H1 (cell line): ENCODE measurements at regions not wholly inside any gene's neighbourhood (a gene's known extent, or its start where the extent isn't known, plus 50 kb on each side); places are given as distances from the start of the nearest gene placed in this dataset.

Experiments
- CTCF ChIA-PET: fragments of 300-600 bp; sonication (Branson Sonifier 250); formaldehyde crosslinking; loops from one replicate; lab custom pipeline; 2021; ENCODE audit not compliant: partially characterized antibody; lab: Charles Lee
- POLR2A ChIA-PET: fragments of 300-600 bp; sonication (Branson Sonifier 250); formaldehyde crosslinking; loops from one replicate; lab custom pipeline; 2021; ENCODE audit warnings: inconsistent platforms; ENCODE audit not compliant: partially characterized antibody; lab: Charles Lee
- DNase-seq, 2 experiments: peaks; one replicate each; pipeline versions ENCODE4 v3.0.0 to v3.0.0-alpha.2; 2010 to 2022; ENCODE audit warnings: low spot score in 2 of 2, low read depth in 1 of 2, mixed read lengths in 1 of 2
- FAIRE-seq: peaks from 2 replicates; lab custom pipeline; 2011; peaks lifted over from hg19 to GRCh38; lab: Jason Lieb, UNC
- H2AFZ ChIP-seq: 2 replicates; pipeline ENCODE4 v1.8.1; 2012; ENCODE audit warnings: low read length, inconsistent platforms
- H2AK5ac ChIP-seq: 2 replicates; pipeline ENCODE4 v1.6.1; 2013; ENCODE audit warnings: low read depth, low read length
- H2BK120ac ChIP-seq: replicated peaks from 2 replicates; pipeline ENCODE3; 2013; ENCODE audit warnings: low read depth, low read length, inconsistent platforms
- H2BK12ac ChIP-seq: 2 replicates; pipeline ENCODE4 v1.6.1; 2013; ENCODE audit warnings: low read depth, low read length
- H2BK15ac ChIP-seq: 2 replicates; pipeline ENCODE4 v1.6.1; 2013; ENCODE audit warnings: low read length
- H2BK20ac ChIP-seq: 2 replicates; pipeline ENCODE4 v1.6.1; 2013; ENCODE audit warnings: low read length
- H2BK5ac ChIP-seq: 2 replicates; pipeline ENCODE4 v1.6.1; 2013; ENCODE audit warnings: low read depth, low read length
- H3K14ac ChIP-seq: 2 replicates; pipeline ENCODE4 v1.6.1; 2013; ENCODE audit warnings: inconsistent platforms; ENCODE audit not compliant: insufficient read length
- H3K18ac ChIP-seq: 2 replicates; pipeline ENCODE4 v1.6.1; 2013; ENCODE audit warnings: low read length; ENCODE audit errors: extremely low read depth
- H3K23ac ChIP-seq: 2 replicates; pipeline ENCODE4 v1.6.1; 2013; ENCODE audit warnings: inconsistent platforms; ENCODE audit not compliant: insufficient read length
- H3K23me2 ChIP-seq: 2 replicates; pipeline ENCODE4 v1.6.1; 2013; ENCODE audit warnings: low read depth, low read length
- H3K27ac ChIP-seq: 2 replicates; pipeline ENCODE4 v1.6.1; 2011; ENCODE audit warnings: low read depth, low read length, inconsistent platforms
- H3K27me3 ChIP-seq, 4 experiments: replicated peaks in 1 of 4; 1 replicate in 1 of 4; 2 replicates in 3 of 4; pipeline versions ENCODE4 v1.6.1 to v1.8.1; 2011 to 2013; ENCODE audit warnings: low read length in 3 of 4, mild to moderate bottlenecking in 3 of 4, inconsistent platforms in 2 of 4, mixed read lengths in 2 of 4, moderate library complexity in 1 of 4; ENCODE audit not compliant: control insufficient read depth in 3 of 4, insufficient read depth in 3 of 4; ENCODE audit errors: extremely low read depth in 1 of 4
- H3K36me3 ChIP-seq, 4 experiments: 2 replicates each; pipeline versions ENCODE4 v1.6.1 to v1.8.1; 2011 to 2013; ENCODE audit warnings: mild to moderate bottlenecking in 4 of 4, low read length in 3 of 4, moderate library complexity in 2 of 4, control low read depth in 1 of 4, inconsistent platforms in 1 of 4; ENCODE audit not compliant: insufficient read depth in 4 of 4, control insufficient read depth in 2 of 4
- H3K4ac ChIP-seq: replicated peaks from 2 replicates; pipeline ENCODE3; 2013; ENCODE audit warnings: low read length, low read depth, mixed read lengths, inconsistent platforms; ENCODE audit not compliant: insufficient read length
- H3K4me1 ChIP-seq, 4 experiments: replicated peaks in 1 of 4; 1 replicate in 1 of 4; 2 replicates in 3 of 4; pipeline versions ENCODE4 v1.6.1 to v1.8.1; 2011 to 2013; ENCODE audit warnings: low read length in 3 of 4, inconsistent platforms in 2 of 4, mixed read lengths in 1 of 4; ENCODE audit not compliant: insufficient read depth in 4 of 4, control insufficient read depth in 3 of 4
- H3K4me2 ChIP-seq, 2 experiments: 2 replicates each; pipeline versions ENCODE4 v1.6.1 to v1.8.1; 2011 to 2013; ENCODE audit warnings: low read depth in 2 of 2, low read length in 2 of 2, control low read depth in 1 of 2, inconsistent platforms in 1 of 2, mild to moderate bottlenecking in 1 of 2; ENCODE audit not compliant: insufficient read depth in 1 of 2
- H3K4me3 ChIP-seq, 4 experiments: fragments of 200-600, 300-600 bp in 1 of 4; sonication (generic), shearing (Covaris generic), sonication (Bioruptor Twin) in 1 of 4; 2 replicates each; pipeline versions ENCODE4 v1.5.1 to v1.8.1; 2011 to 2016; ENCODE audit warnings: low read length in 4 of 4, low read depth in 3 of 4, control low read depth in 2 of 4, inconsistent platforms in 2 of 4, mild to moderate bottlenecking in 2 of 4, mixed read lengths in 1 of 4, moderate library complexity in 1 of 4; ENCODE audit not compliant: insufficient read depth in 2 of 4; ENCODE audit errors: extremely low read depth in 1 of 4
- H3K56ac ChIP-seq: replicated peaks from 2 replicates; pipeline ENCODE3; 2013; ENCODE audit warnings: low read depth, mild to moderate bottlenecking, mixed read lengths, low read length, inconsistent platforms; ENCODE audit not compliant: insufficient read length
- H3K79me1 ChIP-seq: 2 replicates; pipeline ENCODE4 v1.6.1; 2013; ENCODE audit warnings: low read depth, low read length, control low read depth
- H3K79me2 ChIP-seq, 2 experiments: 2 replicates each; pipeline versions ENCODE4 v1.6.1 to v1.8.1; 2012 to 2013; ENCODE audit warnings: low read length in 2 of 2, mild to moderate bottlenecking in 2 of 2, inconsistent platforms in 1 of 2; ENCODE audit not compliant: insufficient read depth in 2 of 2, control insufficient read depth in 1 of 2
- H3K9ac ChIP-seq, 4 experiments: replicated peaks in 1 of 4; 1 replicate in 1 of 4; 2 replicates in 3 of 4; pipeline versions ENCODE4 v1.6.1 to v1.8.1; 2011 to 2013; ENCODE audit warnings: low read depth in 3 of 4, low read length in 3 of 4, control low read depth in 2 of 4, mild to moderate bottlenecking in 2 of 4, moderate library complexity in 2 of 4, inconsistent platforms in 1 of 4; ENCODE audit errors: extremely low read depth in 1 of 4
- H3K9me3 ChIP-seq, 2 experiments: 2 replicates each; pipeline versions ENCODE4 v1.6.1 to v1.8.1; 2012 to 2013; ENCODE audit warnings: mild to moderate bottlenecking in 2 of 2, moderate library complexity in 2 of 2, control low read depth in 1 of 2, inconsistent platforms in 1 of 2, low read depth in 1 of 2, low read length in 1 of 2, mixed read lengths in 1 of 2; ENCODE audit not compliant: insufficient read depth in 2 of 2
- H4K20me1 ChIP-seq, 2 experiments: replicated peaks in 1 of 2; 2 replicates each; pipeline versions ENCODE3 to v1.8.1; 2011 to 2013; ENCODE audit warnings: inconsistent platforms in 2 of 2, low read length in 2 of 2, mild to moderate bottlenecking in 1 of 2; ENCODE audit not compliant: insufficient read depth in 2 of 2, control insufficient read depth in 1 of 2
- H4K5ac ChIP-seq: 2 replicates; pipeline ENCODE4 v1.6.1; 2013; ENCODE audit warnings: low read length, low read depth, mixed read lengths, inconsistent platforms; ENCODE audit not compliant: insufficient read length
- H4K8ac ChIP-seq: 2 replicates; pipeline ENCODE4 v1.8.0; 2013; ENCODE audit warnings: mild to moderate bottlenecking, moderate library complexity, low read length, inconsistent platforms; ENCODE audit not compliant: insufficient read depth; ENCODE audit errors: extremely low read depth
- H4K91ac ChIP-seq: replicated peaks from 2 replicates; pipeline ENCODE3; 2013; ENCODE audit warnings: low read length, mixed read lengths, inconsistent platforms; ENCODE audit not compliant: insufficient read length
- ATF2 ChIP-seq: IDR thresholded peaks from 2 replicates; pipeline ENCODE4 v1.6.1; 2012; ENCODE audit warnings: low read length, inconsistent platforms
- RAD21 ChIP-seq, 2 experiments: IDR thresholded peaks in 1 of 2; conservative IDR thresholded peaks in 1 of 2; 2 replicates each; pipeline ENCODE4 v1.6.1; 2011; ENCODE audit warnings: low read depth in 2 of 2, low read length in 2 of 2, improper control_type of control experiment in 1 of 2, inconsistent platforms in 1 of 2, mild to moderate bottlenecking in 1 of 2, moderate library complexity in 1 of 2
- WGBS, 2 experiments: shearing (Covaris generic) in 1 of 2; methylation state at CpG; one replicate each; pipeline versions ENCODE4 v1.1.6 to v1.1.7; 2013 to 2015; ENCODE audit warnings: low lambda C conversion rate in 2 of 2, mixed read lengths in 2 of 2, inconsistent platforms in 1 of 2, low coverage in 1 of 2, missing lambda C conversion rate in 1 of 2; ENCODE audit not compliant: insufficient replicate concordance in 2 of 2, insufficient coverage in 1 of 2, insufficient read length in 1 of 2; ENCODE audit errors: extremely low coverage in 1 of 2, missing lambda C conversion rate in 1 of 2; 5-methylcytosine and 5-hydroxymethylcytosine counted together

- H2BK15ac ChIP-seq: no peak overlapping the region
- TF ChIP-seq ATF2: no peak
- peak in 1 of 2 experiments; percentile 19; a peak in 1 of 4 replicates for TF ChIP-seq RAD21 (IDR thresholded peaks at IDR 0.05 in 1 of 2, conservative IDR thresholded peaks at IDR 0.05 in 1 of 2; ENCODE audit: low read depth in 2 of 2, low read length in 2 of 2)
- TF ChIP-seq, all 59 proteins: peak for 1
- no peak for FAIRE-seq
- Histone ChIP-seq H3K18ac (no peak overlapping the region), H3K36me3 (no peaks in the 10 kb centered on the region), H3K56ac (no peak overlapping the region), H4K91ac (no peak overlapping the region), H2BK120ac (no peak overlapping the region), H3K4me3 (no peak overlapping the region), H3K4ac (no peak overlapping the region), H3K79me1 (no peaks in the 10 kb centered on the region), H2BK5ac (no peak overlapping the region), H4K5ac (no peak overlapping the region), H3K4me1 (peaks cover 18 to 37% (median 24%) of the 10 kb centered on the region in 4 experiments), H3K9ac (no peak overlapping the region), H4K8ac (no peak overlapping the region), H3K23me2 (no peaks in the 10 kb centered on the region; the same call in 1 of the 2 replicates), H2AFZ (no peak overlapping the region), H2AK5ac (no peak overlapping the region), H2BK20ac (no peak overlapping the region), H3K4me2 (no peak overlapping the region; a peak in 1 of 4 replicates), H3K79me2 (no peaks in the 10 kb centered on the region), H3K27ac (no peak overlapping the region), H2BK12ac (no peak overlapping the region), H3K9me3 (no peaks in the 10 kb centered on the region), H3K27me3 (peaks cover 0 to 30% (median 18%) of the 10 kb centered on the region in 4 experiments; a peak in 5 of 7 replicates), H3K23ac (no peak overlapping the region), H3K14ac (no peak overlapping the region), H4K20me1 (no peaks in the 10 kb centered on the region)
- ChIA-PET CTCF (interaction anchor here (0.5 kb wide), 1 partner anchor 277 kb away, joined by 3 read pairs; no protein-coding TSS in a partner anchor), POLR2A (interaction anchor here (0.7 to 3.4 kb wide), 3 partner anchors 124 to 240 kb away, joined by 4 to 21 read pairs (median 4); partner anchors contain the start of gene ERCC6L2)
- no peak for DNase-seq
- WGBS, 2 experiments: 78% methylated on average over 9 of the region's 11 CpGs; no CpG with 5 or more reads in 1 of the 2 experiments
Measured at GRCh38 chr9:95750725-95751519, 124.6 kb upstream of the ERCC6L2 start.
